Mesothelial cell of epicardium (in vitro differentiated cells): ENCODE measurements at regions not wholly inside any gene's neighbourhood (a gene's known extent, or its start where the extent isn't known, plus 50 kb on each side); places are given as distances from the start of the nearest gene placed in this dataset.

Source experiments
- DNase-seq, 2 experiments: peaks; one replicate each; pipeline ENCODE4 v3.0.0; 2021; ENCODE audit warnings: low spot score in 2 of 2; ENCODE audit not compliant: unreplicated experiment in 2 of 2
- H3K27ac Mint-ChIP-seq: 2 replicates; pipeline ENCODE4 v1.8.0; 2021; ENCODE audit warnings: mixed read lengths
- H3K27me3 Mint-ChIP-seq: 2 replicates; pipeline ENCODE4 v1.8.0; 2021; ENCODE audit warnings: low read depth, mixed read lengths
- H3K36me3 Mint-ChIP-seq: 2 replicates; pipeline ENCODE4 v1.8.0; 2021; ENCODE audit warnings: mixed read lengths
- H3K4me1 Mint-ChIP-seq: 2 replicates; pipeline ENCODE4 v1.8.0; 2021; ENCODE audit warnings: mixed read lengths
- H3K4me3 Mint-ChIP-seq: 2 replicates; pipeline ENCODE4 v1.8.0; 2021; ENCODE audit warnings: mild to moderate bottlenecking, moderate library complexity, mixed read lengths
- H3K9me3 Mint-ChIP-seq: 2 replicates; pipeline ENCODE4 v1.8.0; 2021; ENCODE audit warnings: mixed read lengths
- TF ChIP-seq, protein P1 (sequence below): fragments of 200-600 bp; sonication (generic); IDR thresholded peaks from one replicate; pipeline ENCODE4 v1.5.0; 2021; ENCODE audit warnings: antibody characterized with exemption; ENCODE audit not compliant: unreplicated experiment

DNA sequence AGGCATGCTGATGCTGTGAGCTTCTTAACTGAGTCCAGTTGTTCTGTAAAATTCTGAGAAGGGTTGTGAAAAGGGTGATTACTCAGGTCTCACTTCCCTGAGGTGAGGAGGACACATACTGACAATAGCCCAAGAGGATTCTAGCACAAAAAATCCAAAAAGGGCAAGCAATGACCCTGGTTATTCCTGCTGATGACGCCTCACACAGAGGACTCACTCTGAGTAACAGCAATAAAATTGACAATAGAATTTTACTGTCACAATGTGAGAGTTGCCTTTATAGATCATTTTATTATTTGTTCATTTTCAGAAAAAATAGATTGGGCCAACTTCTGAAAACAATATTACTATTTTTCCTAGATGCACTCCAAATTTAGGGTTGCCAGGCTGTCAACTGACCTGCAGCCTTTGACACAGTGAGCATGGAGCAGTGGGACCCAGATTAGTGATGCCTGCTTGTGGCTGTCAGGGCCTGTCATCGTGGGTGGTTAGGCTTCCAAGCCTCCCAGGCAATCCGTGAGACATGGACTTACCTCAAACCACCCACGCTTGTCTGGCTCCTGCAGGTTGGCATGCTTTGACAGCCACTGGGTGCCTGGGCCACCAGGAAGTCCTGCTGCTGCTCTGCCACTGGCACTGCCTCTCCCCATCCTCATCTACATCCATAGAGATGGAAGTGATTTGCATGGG, 396.0 kb upstream of the THBS1 start:
- no peak for DNase-seq
- TF ChIP-seq, protein P1, sequence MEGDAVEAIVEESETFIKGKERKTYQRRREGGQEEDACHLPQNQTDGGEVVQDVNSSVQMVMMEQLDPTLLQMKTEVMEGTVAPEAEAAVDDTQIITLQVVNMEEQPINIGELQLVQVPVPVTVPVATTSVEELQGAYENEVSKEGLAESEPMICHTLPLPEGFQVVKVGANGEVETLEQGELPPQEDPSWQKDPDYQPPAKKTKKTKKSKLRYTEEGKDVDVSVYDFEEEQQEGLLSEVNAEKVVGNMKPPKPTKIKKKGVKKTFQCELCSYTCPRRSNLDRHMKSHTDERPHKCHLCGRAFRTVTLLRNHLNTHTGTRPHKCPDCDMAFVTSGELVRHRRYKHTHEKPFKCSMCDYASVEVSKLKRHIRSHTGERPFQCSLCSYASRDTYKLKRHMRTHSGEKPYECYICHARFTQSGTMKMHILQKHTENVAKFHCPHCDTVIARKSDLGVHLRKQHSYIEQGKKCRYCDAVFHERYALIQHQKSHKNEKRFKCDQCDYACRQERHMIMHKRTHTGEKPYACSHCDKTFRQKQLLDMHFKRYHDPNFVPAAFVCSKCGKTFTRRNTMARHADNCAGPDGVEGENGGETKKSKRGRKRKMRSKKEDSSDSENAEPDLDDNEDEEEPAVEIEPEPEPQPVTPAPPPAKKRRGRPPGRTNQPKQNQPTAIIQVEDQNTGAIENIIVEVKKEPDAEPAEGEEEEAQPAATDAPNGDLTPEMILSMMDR: no peak
- Mint-ChIP-seq H3K36me3 (no peaks in the 10 kb centered on the region), H3K4me1 (peaks cover 31% of the 10 kb centered on the region), H3K27ac (no peak overlapping the region), H3K4me3 (no peak overlapping the region), H3K9me3 (no peaks in the 10 kb centered on the region), H3K27me3 (no peaks in the 10 kb centered on the region)

- H3K36me3 Mint-ChIP-seq: no peaks in the 10 kb centered on the region
- no peak overlapping the region for H3K4me3 Mint-ChIP-seq
- TF ChIP-seq, protein P1: no peak
- H3K27ac Mint-ChIP-seq: no peak overlapping the region
- no peaks in the 10 kb centered on the region for H3K27me3 Mint-ChIP-seq
- no peak for DNase-seq
- H3K9me3 Mint-ChIP-seq: no peaks in the 10 kb centered on the region
- H3K4me1 Mint-ChIP-seq: peaks cover 22% of the 10 kb centered on the region
These were observed 392.6 kb upstream of the THBS1 start for GRCh38 chr15:39188314-39188713.

GRCh38 chr15:39188930-39189329, 391.9 kb upstream of the THBS1 start:
- Mint-ChIP-seq H3K4me1 (peaks cover 27% of the 10 kb centered on the region), H3K9me3 (no peaks in the 10 kb centered on the region), H3K27me3 (no peaks in the 10 kb centered on the region), H3K36me3 (no peaks in the 10 kb centered on the region), H3K27ac (peak overlapping the region; percentile 18), H3K4me3 (no peak overlapping the region)
- DNase-seq: no peak
- TF ChIP-seq, protein P1: no peak

DNA sequence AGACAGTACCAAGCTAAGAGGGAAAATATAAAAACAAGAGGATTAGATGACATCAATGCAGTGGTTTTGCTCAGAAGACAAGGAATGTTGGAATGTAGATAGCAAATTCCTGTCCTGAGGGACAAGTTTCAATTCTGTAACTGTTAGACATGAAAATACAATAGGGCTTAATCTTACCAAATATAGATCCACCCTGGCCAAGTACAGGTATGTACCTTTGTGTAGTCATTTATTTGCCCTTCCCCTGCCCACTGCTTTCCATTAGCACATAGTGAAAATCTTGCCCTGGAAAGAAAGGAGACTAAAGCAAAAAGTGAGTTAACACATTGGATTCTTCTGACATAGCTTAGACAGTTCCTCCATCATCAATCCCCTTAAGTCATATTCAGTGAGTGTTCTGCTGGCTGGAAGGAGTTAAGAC, 389.0 kb upstream of the THBS1 start:
- no peak for DNase-seq
- peak overlapping the region; percentile 86 for H3K27ac Mint-ChIP-seq
- peaks cover 3% of the 10 kb centered on the region for H3K9me3 Mint-ChIP-seq
- no peak overlapping the region for H3K4me3 Mint-ChIP-seq
- H3K27me3 Mint-ChIP-seq: no peaks in the 10 kb centered on the region
- TF ChIP-seq, protein P1: no peak
- H3K36me3 Mint-ChIP-seq: no peaks in the 10 kb centered on the region
- peaks cover 29% of the 10 kb centered on the region for H3K4me1 Mint-ChIP-seq

DNA sequence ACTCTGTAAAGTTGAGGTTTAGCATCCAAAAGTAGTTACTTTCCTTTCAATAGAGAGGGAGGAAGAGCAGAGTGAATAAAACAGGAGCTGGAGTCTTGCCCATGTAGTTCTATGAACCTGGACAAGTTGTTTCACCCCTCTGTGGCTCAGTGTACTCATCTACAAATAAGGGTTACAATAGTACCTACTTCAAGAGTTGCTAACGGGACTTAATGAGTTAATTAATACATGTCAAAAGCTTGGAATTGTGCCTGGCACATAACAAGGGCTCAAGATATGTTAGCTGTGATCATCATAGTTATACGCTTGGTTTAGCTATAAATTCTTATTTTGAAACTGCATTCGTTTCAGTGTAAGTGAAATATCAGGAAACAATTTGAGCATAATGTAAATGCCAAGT, 388.5 kb upstream of the THBS1 start:
- Mint-ChIP-seq H3K27me3 (no peaks in the 10 kb centered on the region), H3K4me1 (peaks cover 29% of the 10 kb centered on the region), H3K4me3 (no peak overlapping the region), H3K9me3 (peaks cover 3% of the 10 kb centered on the region), H3K36me3 (no peaks in the 10 kb centered on the region), H3K27ac (peak overlapping the region; percentile 86)
- DNase-seq: no peak
- TF ChIP-seq, protein P1: no peak
